Gastroesophageal sphincter (tissue), 4 donors: ENCODE measurements at regions not wholly inside any gene's neighbourhood (a gene's known extent, or its start where the extent isn't known, plus 50 kb on each side); places are given as distances from the start of the nearest gene placed in this dataset.

Experiments used
- ATAC-seq: fragments of 150-250 bp; one replicate; pipeline ENCODE4 v1.9.1; 2016; ENCODE audit warnings: mild to moderate bottlenecking, moderate library complexity
- H3K27ac ChIP-seq, 4 donors: fragments of 200-600 bp; sonication (generic) in 3 of 4; 1 replicate in 3 of 4; 2 replicates in 1 of 4; pipeline ENCODE4 v1.5.1; 2016 to 2019
- H3K27me3 ChIP-seq: fragments of 200-600 bp; sonication (generic); one replicate; pipeline ENCODE4 v1.5.1; 2019
- H3K36me3 ChIP-seq, 2 donors: fragments of 200-600 bp; sonication (generic); one replicate each; pipeline ENCODE4 v1.5.1; 2019; ENCODE audit warnings: control low read depth in 1 of 2
- H3K4me1 ChIP-seq, 3 donors: fragments of 200-600 bp; sonication (generic); 1 replicate in 2 of 3; 2 replicates in 1 of 3; pipeline ENCODE4 v1.5.1; 2016 to 2019; ENCODE audit warnings: control low read depth in 2 of 3
- H3K4me3 ChIP-seq, 2 donors: fragments of 200-600 bp; sonication (generic); one replicate each; pipeline ENCODE4 v1.5.1; 2019; ENCODE audit warnings: mild to moderate bottlenecking in 1 of 2, moderate library complexity in 1 of 2
- H3K9me3 ChIP-seq, 3 donors: fragments of 200-600 bp; sonication (generic); one replicate each; pipeline ENCODE4 v1.5.1; 2017 to 2019; ENCODE audit warnings: control low read depth in 2 of 3
- CTCF ChIP-seq, 4 experiments: fragments of 200-600 bp in 2 of 4; fragments of 450-650 bp in 2 of 4; sonication (generic) in 1 of 4; IDR thresholded peaks; one replicate each; pipeline ENCODE4 v1.5.1; 2017 to 2019; ENCODE audit warnings: antibody characterized with exemption in 4 of 4, mild to moderate bottlenecking in 2 of 4, moderate library complexity in 2 of 4
- EP300 ChIP-seq: sonication (generic); formaldehyde crosslinking; IDR thresholded peaks from one replicate; pipeline ENCODE4 v1.6.1; 2017; ENCODE audit warnings: antibody characterized with exemption, mild to moderate bottlenecking
- POLR2A ChIP-seq, 2 donors: fragments of 450-650 bp; IDR thresholded peaks; one replicate each; pipeline ENCODE4 v1.6.1; 2017; ENCODE audit warnings: antibody characterized with exemption in 2 of 2, mild to moderate bottlenecking in 2 of 2, moderate library complexity in 1 of 2
- POLR2AphosphoS5 ChIP-seq: sonication (generic); formaldehyde crosslinking; IDR thresholded peaks from one replicate; pipeline ENCODE4 v1.6.1; 2017; ENCODE audit warnings: antibody characterized with exemption
- WGBS, 2 donors: methylation state at CpG; one replicate each; pipeline ENCODE4 v1.1.5; 2018; ENCODE audit warnings: low coverage in 1 of 2; 5-methylcytosine and 5-hydroxymethylcytosine counted together

- TF ChIP-seq POLR2A (IDR thresholded peaks at IDR 0.05): no peak
- no peak for TF ChIP-seq CTCF (IDR thresholded peaks at IDR 0.05)
- no peak for TF ChIP-seq EP300
- no peak for TF ChIP-seq POLR2AphosphoS5
Measured at GRCh38 chr17:52306314-52306713, 147.8 kb upstream of the CA10 start.

GRCh38 chr17:52298881-52299280, 140.4 kb upstream of the CA10 start:
- Histone ChIP-seq H3K4me3 (no peak overlapping the region), H3K36me3 (no peaks in the 10 kb centered on the region), H3K9me3 (no peaks in the 10 kb centered on the region), H3K4me1 (no peaks in the 10 kb centered on the region), H3K27me3 (no peaks in the 10 kb centered on the region), H3K27ac (no peak overlapping the region)
- no peak for TF ChIP-seq CTCF (IDR thresholded peaks at IDR 0.05)
- no peak for ATAC-seq
- 43 to 60% methylated on average over 2 of the region's 3 CpGs for WGBS, 2 donors

More at GRCh38 chr17:52306314-52306713, 147.8 kb upstream of the CA10 start:
- Histone ChIP-seq H3K9me3 (no peaks in the 10 kb centered on the region), H3K4me3 (no peak overlapping the region), H3K36me3 (no peaks in the 10 kb centered on the region), H3K4me1 (no peaks in the 10 kb centered on the region), H3K27ac (no peak overlapping the region), H3K27me3 (no peaks in the 10 kb centered on the region)
- 57 to 80% methylated on average over 1 of the region's 1 CpG for WGBS, 2 donors
- ATAC-seq: no peak

- no peak for TF ChIP-seq POLR2AphosphoS5
- no peak for TF ChIP-seq POLR2A (IDR thresholded peaks at IDR 0.05)
- no peak for TF ChIP-seq EP300
- no peak for TF ChIP-seq CTCF (IDR thresholded peaks at IDR 0.05)
- H3K27me3 ChIP-seq: no peaks in the 10 kb centered on the region
- no peaks in the 10 kb centered on the region for H3K4me1 ChIP-seq
- no peak overlapping the region for H3K4me3 ChIP-seq
- no peak for ATAC-seq
- no peaks in the 10 kb centered on the region for H3K36me3 ChIP-seq
- H3K9me3 ChIP-seq: no peaks in the 10 kb centered on the region
- no peak overlapping the region for H3K27ac ChIP-seq
- 66 to 80% methylated on average over 9 of the region's 10 CpGs for WGBS, 2 donors
Measured at GRCh38 chr17:52297230-52298010, 138.9 kb upstream of the CA10 start.

GRCh38 chr17:52294301-52294700, 135.8 kb upstream of the CA10 start:
- no peak overlapping the region for H3K27ac ChIP-seq
- H3K27me3 ChIP-seq: no peaks in the 10 kb centered on the region
- no peaks in the 10 kb centered on the region for H3K4me1 ChIP-seq
- no peak for TF ChIP-seq CTCF (IDR thresholded peaks at IDR 0.05)
- no peak for TF ChIP-seq EP300
- no peak for TF ChIP-seq POLR2AphosphoS5
- no peak for TF ChIP-seq POLR2A (IDR thresholded peaks at IDR 0.05)
- WGBS, 2 donors: 62% methylated on average over 1 of the region's 1 CpG; no CpG with 5 or more reads in 1 of the 2 donors
- no peak for ATAC-seq
- H3K4me3 ChIP-seq: no peak overlapping the region
- H3K9me3 ChIP-seq: no peaks in the 10 kb centered on the region
- no peaks in the 10 kb centered on the region for H3K36me3 ChIP-seq

GRCh38 chr17:52287611-52288010, 129.1 kb upstream of the CA10 start:
- Histone ChIP-seq H3K4me3 (no peak overlapping the region), H3K4me1 (no peaks in the 10 kb centered on the region), H3K36me3 (no peaks in the 10 kb centered on the region), H3K27me3 (no peaks in the 10 kb centered on the region), H3K9me3 (peaks cover 0 to 6% (median 0%) of the 10 kb centered on the region in 3 donors), H3K27ac (no peak overlapping the region)
- 57 to 78% methylated on average over 1 to 2 of the region's 2 CpGs for WGBS, 2 donors
- no peak for ATAC-seq
- no peak for TF ChIP-seq POLR2AphosphoS5
- TF ChIP-seq CTCF (IDR thresholded peaks at IDR 0.05): no peak
- TF ChIP-seq EP300: no peak
- TF ChIP-seq POLR2A (IDR thresholded peaks at IDR 0.05): no peak
